ENCODE measurements at regions not wholly inside any gene's neighbourhood (a gene's known extent, or its start where the extent isn't known, plus 50 kb on each side); places are given as distances from the start of the nearest gene placed in this dataset.

DNA sequence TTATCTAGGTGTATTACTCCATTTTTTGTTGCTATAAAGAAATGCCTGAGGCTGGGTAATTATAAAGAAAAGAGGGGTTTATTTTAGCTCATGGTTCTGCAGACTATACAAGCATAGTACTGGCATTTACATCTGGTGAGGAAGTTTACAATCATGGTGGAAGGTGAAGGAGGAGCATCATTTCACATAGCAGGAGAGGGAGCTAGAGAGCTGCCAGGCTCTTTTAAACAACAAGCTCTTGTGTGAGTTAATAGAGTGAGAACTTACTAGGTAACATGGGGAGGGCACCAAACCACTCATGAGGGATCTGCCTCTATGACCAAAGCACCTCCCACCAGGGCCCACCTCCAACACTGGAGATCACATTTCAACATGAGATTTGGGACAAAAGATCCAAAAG, 221.7 kb upstream of the GPC6 start:
- H3K9me3 ChIP-seq (replicated peaks) = peaks cover 46% of the 10 kb centered on the region
- H3K4me3 ChIP-seq = no peak overlapping the region
- no peak overlapping the region for H3K27ac ChIP-seq (replicated peaks)
- no peaks in the 10 kb centered on the region for H3K36me3 ChIP-seq
- H3K4me1 ChIP-seq = no peaks in the 10 kb centered on the region
- no peak for DNase-seq
- H3K27me3 ChIP-seq (ENCODE audit: low read depth) = no peaks in the 10 kb centered on the region
- TF ChIP-seq, protein P1, sequence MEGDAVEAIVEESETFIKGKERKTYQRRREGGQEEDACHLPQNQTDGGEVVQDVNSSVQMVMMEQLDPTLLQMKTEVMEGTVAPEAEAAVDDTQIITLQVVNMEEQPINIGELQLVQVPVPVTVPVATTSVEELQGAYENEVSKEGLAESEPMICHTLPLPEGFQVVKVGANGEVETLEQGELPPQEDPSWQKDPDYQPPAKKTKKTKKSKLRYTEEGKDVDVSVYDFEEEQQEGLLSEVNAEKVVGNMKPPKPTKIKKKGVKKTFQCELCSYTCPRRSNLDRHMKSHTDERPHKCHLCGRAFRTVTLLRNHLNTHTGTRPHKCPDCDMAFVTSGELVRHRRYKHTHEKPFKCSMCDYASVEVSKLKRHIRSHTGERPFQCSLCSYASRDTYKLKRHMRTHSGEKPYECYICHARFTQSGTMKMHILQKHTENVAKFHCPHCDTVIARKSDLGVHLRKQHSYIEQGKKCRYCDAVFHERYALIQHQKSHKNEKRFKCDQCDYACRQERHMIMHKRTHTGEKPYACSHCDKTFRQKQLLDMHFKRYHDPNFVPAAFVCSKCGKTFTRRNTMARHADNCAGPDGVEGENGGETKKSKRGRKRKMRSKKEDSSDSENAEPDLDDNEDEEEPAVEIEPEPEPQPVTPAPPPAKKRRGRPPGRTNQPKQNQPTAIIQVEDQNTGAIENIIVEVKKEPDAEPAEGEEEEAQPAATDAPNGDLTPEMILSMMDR (IDR thresholded peaks at IDR 0.05; ENCODE audit: borderline replicate concordance) = no peak
- intact Hi-C loops (cut with micrococcal nuclease) = no loop called here

- TF ChIP-seq, protein P1 (IDR thresholded peaks at IDR 0.05; ENCODE audit: borderline replicate concordance) = no peak
- Histone ChIP-seq H3K27ac (replicated peaks) (no peak overlapping the region), H3K36me3 (no peaks in the 10 kb centered on the region), H3K9me3 (replicated peaks) (peaks cover 48% of the 10 kb centered on the region), H3K4me3 (no peak overlapping the region), H3K27me3 (ENCODE audit: low read depth) (no peaks in the 10 kb centered on the region), H3K4me1 (no peaks in the 10 kb centered on the region)
- intact Hi-C loops (cut with micrococcal nuclease) = no loop called here
- no peak for DNase-seq
Measured at GRCh38 chr13:93007928-93008327, 218.7 kb upstream of the GPC6 start.

DNA sequence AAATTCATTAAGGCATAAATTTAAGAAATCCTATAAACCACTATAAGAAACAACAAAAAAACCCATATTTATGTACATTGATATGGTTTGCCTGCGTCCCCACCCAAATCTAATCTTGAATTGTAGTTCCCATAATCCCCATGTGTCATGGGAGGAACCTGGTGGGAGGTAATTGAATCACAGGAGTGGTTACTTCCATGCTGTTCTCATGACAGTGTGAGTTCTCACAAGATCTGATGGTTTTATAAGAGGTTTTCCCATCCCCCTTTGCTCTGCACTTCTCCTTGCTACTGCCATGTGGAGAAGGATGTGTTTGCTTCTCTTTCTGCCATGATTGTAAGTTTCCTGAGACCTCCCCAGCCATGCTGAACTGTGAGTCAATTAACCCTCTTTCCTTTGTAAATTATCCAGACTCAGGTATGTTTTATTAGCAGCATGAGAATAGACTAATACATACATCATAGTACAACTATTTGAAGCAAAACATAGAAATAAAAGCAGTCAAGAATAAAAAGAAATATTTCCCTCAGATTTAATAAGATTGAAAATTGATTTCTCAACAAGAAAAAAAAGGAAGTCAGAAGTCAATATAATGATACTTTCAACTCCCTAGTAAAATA, 209.0 kb upstream of the GPC6 start:
- Histone ChIP-seq H3K4me1 (no peaks in the 10 kb centered on the region), H3K36me3 (no peaks in the 10 kb centered on the region), H3K27me3 (ENCODE audit: low read depth) (no peaks in the 10 kb centered on the region), H3K27ac (replicated peaks) (no peak overlapping the region), H3K9me3 (replicated peaks) (peaks cover 56% of the 10 kb centered on the region), H3K4me3 (no peak overlapping the region)
- intact Hi-C loops (cut with micrococcal nuclease) = no loop called here
- DNase-seq = no peak
- TF ChIP-seq, protein P1 (IDR thresholded peaks at IDR 0.05; ENCODE audit: borderline replicate concordance) = no peak

- Histone ChIP-seq H3K4me1 (no peaks in the 10 kb centered on the region), H3K36me3 (no peaks in the 10 kb centered on the region), H3K27ac (replicated peaks) (no peak overlapping the region), H3K27me3 (ENCODE audit: low read depth) (no peaks in the 10 kb centered on the region), H3K4me3 (no peak overlapping the region), H3K9me3 (replicated peaks) (peaks cover 12% of the 10 kb centered on the region)
- TF ChIP-seq, protein P1 (IDR thresholded peaks at IDR 0.05; ENCODE audit: borderline replicate concordance) = no peak
- intact Hi-C loops (cut with micrococcal nuclease) = no loop called here
- no peak for DNase-seq
Measured at GRCh38 chr13:93023929-93024328, 202.7 kb upstream of the GPC6 start.

DNA sequence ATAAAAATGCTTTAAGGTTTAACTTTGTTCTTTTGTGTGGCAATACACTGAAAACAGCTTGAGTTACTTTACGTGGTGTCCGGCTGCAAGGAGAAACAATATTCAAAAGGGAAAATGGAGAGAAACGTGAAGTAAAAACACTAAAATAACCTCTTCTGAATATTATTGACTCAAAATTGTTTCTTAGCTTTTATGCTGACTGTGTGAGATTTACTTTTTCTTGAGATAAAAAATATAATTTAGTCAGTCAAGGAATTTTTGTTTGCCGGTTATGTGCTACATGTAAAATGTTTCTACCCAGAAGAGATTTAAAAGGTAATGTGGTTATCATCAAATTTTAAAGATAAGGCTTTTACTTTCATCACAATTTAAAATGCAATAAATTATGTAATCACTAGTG, 200.6 kb upstream of the GPC6 start:
- Histone ChIP-seq H3K4me3 (no peak overlapping the region), H3K36me3 (no peaks in the 10 kb centered on the region), H3K9me3 (replicated peaks) (no peaks in the 10 kb centered on the region), H3K27me3 (ENCODE audit: low read depth) (no peaks in the 10 kb centered on the region), H3K27ac (replicated peaks) (no peak overlapping the region), H3K4me1 (no peaks in the 10 kb centered on the region)
- intact Hi-C loops (cut with micrococcal nuclease) = no loop called here
- DNase-seq = no peak
- TF ChIP-seq, protein P1 (IDR thresholded peaks at IDR 0.05; ENCODE audit: borderline replicate concordance) = no peak
